Activated CD4-positive, alpha-beta T cell treated with anti-CD3 and anti-CD28 coated beads, Interleukin-2, amount 50 U/mL, for 16 hours (primary cell): ENCODE measurements at regions not wholly inside any gene's neighbourhood (a gene's known extent, or its start where the extent isn't known, plus 50 kb on each side); places are given as distances from the start of the nearest gene placed in this dataset.
A peak's percentile ranks its signal among the peaks of the same experiment; 100 is the strongest.
"Not testable (repeated sequence)": the region's sequence is repeated elsewhere in the genome, so short reads cannot be mapped to it uniquely, and the experiment has no call there.

Experiments used
- DNase-seq: peaks from one replicate; pipeline ENCODE4 v3.0.0-alpha.2; 2020

- not testable (repeated sequence) for DNase-seq
These were observed 189.0 kb upstream of the ZNF519 start for GRCh38 chr18:14321217-14321616.

GRCh38 chr18:14301255-14301654 is 169.0 kb upstream of the ZNF519 start:
- DNase-seq = not testable (repeated sequence)

- not testable (repeated sequence) for DNase-seq
These were observed 162.8 kb upstream of the ZNF519 start for GRCh38 chr18:14295081-14295480.

- DNase-seq = no peak
These were observed 152.8 kb upstream of the ZNF519 start for GRCh38 chr18:14285053-14285452.

- DNase-seq = not testable (repeated sequence)
These were observed 143.2 kb upstream of the ZNF519 start for GRCh38 chr18:14275391-14275790.

GRCh38 chr18:14265637-14266410 is 133.6 kb upstream of the ZNF519 start:
- not testable (repeated sequence) for DNase-seq

- peak; percentile 58 for DNase-seq
These were observed 130.6 kb upstream of the ZNF519 start for GRCh38 chr18:14262786-14263185.

GRCh38 chr18:14250084-14250677 is 117.9 kb upstream of the ZNF519 start:
- DNase-seq = not testable (repeated sequence)

- DNase-seq = not testable (repeated sequence)
These were observed 107.0 kb upstream of the ZNF519 start for GRCh38 chr18:14239224-14239623.

GRCh38 chr18:14236356-14237048 is 104.3 kb upstream of the ZNF519 start:
- not testable (repeated sequence) for DNase-seq

- DNase-seq = not testable (repeated sequence)
These were observed 93.0 kb upstream of the ZNF519 start for GRCh38 chr18:14225286-14225679.

GRCh38 chr18:14224551-14225285 is 92.5 kb upstream of the ZNF519 start:
- DNase-seq = not testable (repeated sequence)

GRCh38 chr18:14223919-14224318 is 91.7 kb upstream of the ZNF519 start:
- DNase-seq = not testable (repeated sequence)

- DNase-seq = not testable (repeated sequence)
These were observed 91.1 kb upstream of the ZNF519 start for GRCh38 chr18:14223231-14223822.

GRCh38 chr18:14222354-14223221 is 90.4 kb upstream of the ZNF519 start:
- not testable (repeated sequence) for DNase-seq

GRCh38 chr18:14221689-14222088 is 89.5 kb upstream of the ZNF519 start:
- DNase-seq = no peak

GRCh38 chr18:14215952-14216351 is 83.7 kb upstream of the ZNF519 start:
- peak; percentile 56 for DNase-seq

- not testable (repeated sequence) for DNase-seq
These were observed 71.2 kb upstream of the ZNF519 start for GRCh38 chr18:14203424-14203823.

- DNase-seq = peak; percentile 85
These were observed 58.7 kb upstream of the ZNF519 start for GRCh38 chr18:14190776-14191442.

- DNase-seq = peak; percentile 87
These were observed 57.6 kb upstream of the ZNF519 start for GRCh38 chr18:14189858-14190257.
